ENCODE measurements at regions not wholly inside any gene's neighbourhood (a gene's known extent, or its start where the extent isn't known, plus 50 kb on each side); places are given as distances from the start of the nearest gene placed in this dataset.
A peak's percentile ranks its signal among the peaks of the same experiment; 100 is the strongest.

DNA sequence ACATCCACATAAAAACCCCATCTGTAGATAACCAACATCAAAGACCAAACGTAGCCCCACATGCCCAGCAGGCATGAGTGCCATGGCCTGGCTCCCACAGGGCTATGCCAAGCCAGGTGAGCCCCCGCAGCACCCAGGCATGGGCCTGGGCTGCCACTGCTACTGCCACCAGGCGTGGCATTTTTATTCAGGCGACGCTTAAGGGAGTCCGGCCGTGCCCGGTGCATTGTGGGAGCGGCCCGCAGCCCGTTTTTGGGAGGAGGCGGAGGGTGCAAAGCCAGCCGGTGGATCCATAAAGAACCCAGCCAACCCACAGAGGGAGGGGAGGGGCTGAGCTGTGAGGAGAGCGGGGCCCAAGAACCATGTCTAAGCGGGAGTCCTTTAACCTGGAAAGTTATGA lies 83.6 kb downstream of the XIST start:
- DNase-seq: no peak

DNA sequence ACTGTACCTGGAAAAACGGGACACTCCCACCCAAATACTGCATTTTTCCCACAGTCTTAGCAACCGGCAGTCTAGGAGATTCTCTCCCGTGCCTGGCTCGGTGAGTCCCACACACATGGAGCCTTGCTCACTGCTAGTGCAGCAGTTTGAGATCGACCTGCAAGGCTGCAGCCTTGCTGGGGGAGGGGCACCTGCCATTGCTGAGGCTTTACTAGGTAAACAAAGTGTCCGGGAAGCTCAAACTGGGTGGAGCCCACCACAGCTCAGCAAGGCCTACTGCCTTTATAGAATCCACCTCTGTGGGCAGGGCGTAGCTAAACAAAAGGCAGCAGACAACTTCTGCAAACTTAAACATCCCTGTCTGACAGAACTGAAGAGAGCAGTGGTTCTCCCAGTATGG lies 84.4 kb downstream of the XIST start:
- DNase-seq: peak in 1 of 2 experiments; percentile 0

GRCh38 chrX:73767017-73767416 lies 85.5 kb downstream of the XIST start:
- no peak for DNase-seq

GRCh38 chrX:73766431-73766795 lies 86.1 kb downstream of the XIST start:
- DNase-seq: no peak

GRCh38 chrX:73765776-73766430 lies 86.6 kb downstream of the XIST start:
- peak; percentile 43 to 50 for DNase-seq

GRCh38 chrX:73758250-73758649 lies 94.3 kb downstream of the XIST start:
- DNase-seq: no peak

Measured in SHP77 (cell line).